HepG2 (cell line): ENCODE measurements at regions not wholly inside any gene's neighbourhood (a gene's known extent, or its start where the extent isn't known, plus 50 kb on each side); places are given as distances from the start of the nearest gene placed in this dataset.

Source experiments
- ATAC-seq: fragments of 200-7000 bp; cut with Tn5 transposase; 3 replicates; pipeline ENCODE4 v1.9.1; 2020; ENCODE audit warnings: mild to moderate bottlenecking, moderate library complexity
- BruUV-seq: library from RNA; stranded (reverse); fragments of 400-500 nt; replicated peaks from 2 replicates; lab custom pipeline; 2021; lab: Mats Ljungman, UMichigan
- CTCF ChIA-PET: fragments of 300-600 bp; formaldehyde crosslinking; extraction: SDS; loops from one replicate; lab custom pipeline; 2021; ENCODE audit warnings: low total read pairs, inconsistent platforms, low intra/inter-chr PET ratio; lab: Yijun Ruan, JAX
- POLR2A ChIA-PET: fragments of 350-600 bp; sonication (Branson Sonifier 250); formaldehyde crosslinking; loops from one replicate; lab custom pipeline; 2020; ENCODE audit warnings: antibody characterized with exemption, inconsistent platforms; lab: Yijun Ruan, JAX
- DNase-seq: peaks from one replicate; pipeline ENCODE4 v3.0.0-alpha.2; 2015; ENCODE audit warnings: low spot score
- FAIRE-seq: peaks from 3 replicates; lab custom pipeline; 2011; peaks lifted over from hg19 to GRCh38; lab: Jason Lieb, UNC
- H2AFZ ChIP-seq: one replicate; pipeline ENCODE4 v1.6.1; 2011; ENCODE audit warnings: low read length, inconsistent platforms
- H3K27ac ChIP-seq: fragments of 300-600 bp; 3 replicates; pipeline ENCODE4 v1.8.0; 2011; ENCODE audit warnings: mixed run types, mild to moderate bottlenecking, mixed read lengths, low read length, inconsistent platforms; ENCODE audit not compliant: insufficient read depth; ENCODE audit errors: extremely low read length
- H3K27me3 ChIP-seq, 2 experiments: fragments of 200-600 bp in 1 of 2; 2 replicates in 1 of 2; 3 replicates in 1 of 2; pipeline versions ENCODE4 v1.6.0 to v1.8.0; 2011; ENCODE audit warnings: low read length in 2 of 2, mild to moderate bottlenecking in 2 of 2, moderate library complexity in 2 of 2, inconsistent platforms in 1 of 2; ENCODE audit not compliant: insufficient read depth in 2 of 2, control insufficient read depth in 1 of 2
- H3K36me3 ChIP-seq, 2 experiments: fragments of 200-600 bp in 1 of 2; replicated peaks in 1 of 2; 2 replicates in 1 of 2; 3 replicates in 1 of 2; pipeline versions ENCODE4 v1.5.1 to v1.8.0; 2011; ENCODE audit warnings: low read length in 2 of 2, inconsistent platforms in 1 of 2; ENCODE audit not compliant: insufficient read depth in 2 of 2, control insufficient read depth in 1 of 2
- H3K4me1 ChIP-seq: 2 replicates; pipeline ENCODE4 v1.5.1; 2012; ENCODE audit warnings: low read length, inconsistent platforms; ENCODE audit not compliant: insufficient read depth
- H3K4me2 ChIP-seq: 2 replicates; pipeline ENCODE4 v1.6.0; 2011; ENCODE audit warnings: low read depth, low read length, inconsistent platforms
- H3K4me3 ChIP-seq, 3 experiments: fragments of 200-600 bp in 1 of 3; sonication (generic), shearing (Covaris generic) in 1 of 3; replicated peaks in 1 of 3; 2 replicates each; pipeline ENCODE4 v1.5.1; 2011 to 2016; ENCODE audit warnings: low read length in 3 of 3, inconsistent platforms in 2 of 3, low read depth in 2 of 3, mild to moderate bottlenecking in 2 of 3, control low read depth in 1 of 3, mixed read lengths in 1 of 3; ENCODE audit not compliant: insufficient read depth in 1 of 3
- H3K79me2 ChIP-seq: one replicate; pipeline ENCODE4 v1.6.1; 2011; ENCODE audit warnings: low read length, inconsistent platforms; ENCODE audit not compliant: insufficient read depth
- H3K9ac ChIP-seq: 2 replicates; pipeline ENCODE4 v1.6.0; 2011; ENCODE audit warnings: mild to moderate bottlenecking, low read depth, low read length, inconsistent platforms; ENCODE audit not compliant: insufficient read depth
- H3K9me3 ChIP-seq: 2 replicates; pipeline ENCODE4 v1.5.1; 2012; ENCODE audit warnings: mild to moderate bottlenecking, low read length
- H4K20me1 ChIP-seq: 2 replicates; pipeline ENCODE4 v1.6.0; 2011; ENCODE audit warnings: inconsistent platforms, mild to moderate bottlenecking, low read length, moderate library complexity; ENCODE audit not compliant: insufficient read depth
- ARID2 ChIP-seq: sonication (generic); formaldehyde crosslinking; IDR thresholded peaks from 2 replicates; pipeline ENCODE4 v1.8.1; 2022; ENCODE audit warnings: mild to moderate bottlenecking, missing genetic modification reagents, borderline replicate concordance
- DMAP1 ChIP-seq: IDR thresholded peaks from 2 replicates; pipeline ENCODE4 v1.6.1; 2016
- HIVEP1 ChIP-seq: sonication (generic); formaldehyde crosslinking; IDR thresholded peaks from 2 replicates; pipeline ENCODE4 v1.4.0; 2020; ENCODE audit warnings: mild to moderate bottlenecking, missing genetic modification reagents
- HNF4A ChIP-seq: sonication (generic); formaldehyde crosslinking; IDR thresholded peaks from 2 replicates; pipeline ENCODE4 v1.4.0; 2020; ENCODE audit warnings: missing genetic modification reagents
- PCBP1 ChIP-seq: fragments of 200-400 bp; formaldehyde crosslinking; IDR thresholded peaks from 2 replicates; pipeline ENCODE4 v1.6.1; 2017; ENCODE audit warnings: mild to moderate bottlenecking, low read depth, low read length, borderline replicate concordance
- RARG ChIP-seq: sonication (generic); formaldehyde crosslinking; IDR thresholded peaks from 2 replicates; pipeline ENCODE4 v1.4.0; 2020; ENCODE audit warnings: low read depth, mild to moderate bottlenecking, missing genetic modification reagents
- RERE ChIP-seq: IDR thresholded peaks from 2 replicates; pipeline ENCODE4 v1.6.1; 2016; ENCODE audit warnings: low read depth, missing genetic modification reagents, missing compliant biosample characterization
- SOX13 ChIP-seq, 3 experiments: fragments of 450-650 bp in 1 of 3; sonication (generic) in 1 of 3; formaldehyde crosslinking in 1 of 3; IDR thresholded peaks in 2 of 3; conservative IDR thresholded peaks in 1 of 3; 2 replicates each; pipeline versions ENCODE4 v1.5.0 to v1.6.1; 2016 to 2020; ENCODE audit warnings: antibody characterized with exemption in 1 of 3, mild to moderate bottlenecking in 1 of 3, missing compliant biosample characterization in 1 of 3, missing genetic modification reagents in 1 of 3, moderate library complexity in 1 of 3
- ZFP90 ChIP-seq: sonication (generic); formaldehyde crosslinking; IDR thresholded peaks from 2 replicates; pipeline ENCODE4 v1.8.0; 2022; ENCODE audit warnings: missing genetic modification reagents, mild to moderate bottlenecking, inconsistent platforms, borderline replicate concordance
- ZNF33A ChIP-seq: sonication (generic); formaldehyde crosslinking; IDR thresholded peaks from 2 replicates; pipeline ENCODE4 v1.5.1; 2020; ENCODE audit warnings: missing genetic modification reagents, mild to moderate bottlenecking, moderate library complexity, borderline replicate concordance
- ZNF33B ChIP-seq: sonication (generic); formaldehyde crosslinking; IDR thresholded peaks from 2 replicates; pipeline ENCODE4 v1.5.1; 2020; ENCODE audit warnings: mild to moderate bottlenecking, missing genetic modification reagents
- ZNF572 ChIP-seq: sonication (generic); formaldehyde crosslinking; IDR thresholded peaks from 2 replicates; pipeline ENCODE4 v1.5.1; 2020; ENCODE audit warnings: mild to moderate bottlenecking, missing genetic modification reagents
- ZNF607 ChIP-seq: sonication (generic); formaldehyde crosslinking; IDR thresholded peaks from 2 replicates; pipeline ENCODE4 v1.5.1; 2020; ENCODE audit warnings: missing genetic modification reagents, mild to moderate bottlenecking, borderline replicate concordance
- WGBS: methylation state at CpG from one replicate; pipeline ENCODE4 v1.1.6; 2017; ENCODE audit warnings: low lambda C conversion rate; 5-methylcytosine and 5-hydroxymethylcytosine counted together
- in situ Hi-C: cut with HindIII; loops from 2 replicates; pipeline ENCODE4 v1.10.0; 2017; ENCODE audit warnings: low pct_unique_long_range_greater_than_20kb; ENCODE audit not compliant: extremely low pct_ligation_motif_present
- intact Hi-C: fragments of 100-400 bp; cut with micrococcal nuclease; formaldehyde crosslinking; loops from one replicate; pipeline ENCODE4 v1.10.0; 2022; ENCODE audit not compliant: unreplicated experiment
- TF ChIP-seq, protein P1 (sequence below): sonication (generic); formaldehyde crosslinking; IDR thresholded peaks from 2 replicates; pipeline ENCODE4 v1.8.1; 2023; ENCODE audit warnings: mild to moderate bottlenecking, missing genetic modification reagents

DNA sequence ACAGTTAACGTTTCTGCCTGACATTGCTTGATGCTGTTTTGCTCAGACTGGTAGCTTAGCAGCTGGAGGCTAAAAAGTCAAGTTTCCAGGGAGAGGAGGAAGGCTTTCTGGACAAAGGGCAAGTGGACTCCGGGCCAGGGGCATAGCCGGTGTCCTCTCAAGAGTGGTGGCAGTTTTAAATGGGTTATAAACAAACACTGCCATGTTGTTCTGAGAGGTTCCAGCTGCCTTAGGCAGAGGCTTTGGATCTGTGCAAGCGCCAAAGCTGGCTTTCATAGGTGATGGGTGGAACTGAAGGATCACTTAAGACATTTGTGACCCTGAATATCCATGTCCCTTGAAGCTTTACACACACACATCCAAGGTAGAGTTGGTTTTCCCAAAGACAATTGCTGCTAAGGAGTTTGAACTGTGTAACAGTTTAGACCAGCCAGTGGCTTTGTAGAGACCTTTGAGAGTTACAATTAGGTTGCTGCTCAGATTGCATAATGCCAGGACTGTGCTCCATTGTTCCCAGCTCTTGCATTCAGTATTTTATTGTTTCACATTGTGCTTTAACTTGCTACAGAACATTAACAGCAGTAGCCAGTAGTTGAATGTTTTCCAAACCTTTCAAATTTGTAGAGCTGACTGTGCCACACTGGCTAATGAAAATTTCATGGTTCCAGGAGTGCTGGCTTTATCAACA lies 54.1 kb upstream of the AP1S2 start (continued):
- TF ChIP-seq, protein P1, sequence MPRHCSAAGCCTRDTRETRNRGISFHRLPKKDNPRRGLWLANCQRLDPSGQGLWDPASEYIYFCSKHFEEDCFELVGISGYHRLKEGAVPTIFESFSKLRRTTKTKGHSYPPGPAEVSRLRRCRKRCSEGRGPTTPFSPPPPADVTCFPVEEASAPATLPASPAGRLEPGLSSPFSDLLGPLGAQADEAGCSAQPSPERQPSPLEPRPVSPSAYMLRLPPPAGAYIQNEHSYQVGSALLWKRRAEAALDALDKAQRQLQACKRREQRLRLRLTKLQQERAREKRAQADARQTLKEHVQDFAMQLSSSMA, result no peak
- TF ChIP-seq ZNF33B (CRISPR knock-in tag) (no peak), SOX13 (IDR thresholded peaks at IDR 0.05) (peak; percentile 60), SOX13 (CRISPR knock-in tag; conservative IDR thresholded peaks at IDR 0.05 in 1 of 2, IDR thresholded peaks at IDR 0.05 in 1 of 2) (peak in 1 of 2 experiments; percentile 83; a peak in 2 of 4 replicates)
- TF ChIP-seq, all 625 proteins: peak for 5

GRCh38 chrX:15906041-15906943 lies 51.7 kb upstream of the AP1S2 start:
- no peaks in the 10 kb centered on the region for H3K9me3 ChIP-seq
- intact Hi-C loops, result no loop called here
- DNase-seq (no peak), FAIRE-seq (no peak), ATAC-seq (no peak)
- ChIA-PET CTCF (no interaction called here), POLR2A (no interaction called here)
- H3K79me2 ChIP-seq, result no peaks in the 10 kb centered on the region
- no peak overlapping the region for H3K4me2 ChIP-seq
- in situ Hi-C loops, result no loop called here
- no peaks in the 10 kb centered on the region for H3K27me3 ChIP-seq
- no peaks in the 10 kb centered on the region for H3K36me3 ChIP-seq
- H3K9ac ChIP-seq, result no peak overlapping the region
- H3K4me1 ChIP-seq, result peaks cover 7% of the 10 kb centered on the region
- H2AFZ ChIP-seq, result no peak overlapping the region
- H4K20me1 ChIP-seq, result no peaks in the 10 kb centered on the region
- WGBS, result 59% methylated on average over 4 of the region's 5 CpGs
- H3K4me3 ChIP-seq, result no peak overlapping the region
- no peak overlapping the region for H3K27ac ChIP-seq
- no TSS peak for BruUV-seq
- no peak for TF ChIP-seq ARID2 (CRISPR knock-in tag)
- TF ChIP-seq ZNF572, result no peak
- no peak for TF ChIP-seq ZNF33A (CRISPR knock-in tag)
- TF ChIP-seq RARG (CRISPR knock-in tag), result no peak
- no peak for TF ChIP-seq HIVEP1
- no peak for TF ChIP-seq HNF4A (CRISPR knock-in tag)
- TF ChIP-seq PCBP1, result no peak
- no peak for TF ChIP-seq ZFP90
- TF ChIP-seq DMAP1, result no peak
- no peak for TF ChIP-seq RERE (CRISPR knock-in tag)
- no peak for TF ChIP-seq ZNF607
